ENCODE measurements at regions not wholly inside any gene's neighbourhood (a gene's known extent, or its start where the extent isn't known, plus 50 kb on each side); places are given as distances from the start of the nearest gene placed in this dataset.
A peak's percentile ranks its signal among the peaks of the same experiment; 100 is the strongest.

GRCh38 chr13:52933547-52934210 is 85.2 kb upstream of the PCDH8 start:
- no peak overlapping the region for H2AFZ ChIP-seq (ENCODE audit: low read depth, low read length)
- ChIA-PET CTCF (ENCODE audit: low intra/inter-chr PET ratio) (no interaction called here), POLR2A (no interaction called here)
- H3K27me3 ChIP-seq (ENCODE audit: control insufficient read depth in 2 of 2, insufficient read depth in 2 of 2, low read length in 2 of 2) = peaks cover 0 to 3% of the 10 kb centered on the region in 2 experiments; a peak in 1 of 5 replicates
- no peak for TF ChIP-seq EHMT2 (IDR thresholded peaks at IDR 0.05)
- TF ChIP-seq, protein P1, sequence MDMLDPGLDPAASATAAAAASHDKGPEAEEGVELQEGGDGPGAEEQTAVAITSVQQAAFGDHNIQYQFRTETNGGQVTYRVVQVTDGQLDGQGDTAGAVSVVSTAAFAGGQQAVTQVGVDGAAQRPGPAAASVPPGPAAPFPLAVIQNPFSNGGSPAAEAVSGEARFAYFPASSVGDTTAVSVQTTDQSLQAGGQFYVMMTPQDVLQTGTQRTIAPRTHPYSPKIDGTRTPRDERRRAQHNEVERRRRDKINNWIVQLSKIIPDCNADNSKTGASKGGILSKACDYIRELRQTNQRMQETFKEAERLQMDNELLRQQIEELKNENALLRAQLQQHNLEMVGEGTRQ (CRISPR knock-in tag; IDR thresholded peaks at IDR 0.05) = peak; percentile 50; the same call in 1 of the 2 replicates
- no peak overlapping the region for H3K4me2 ChIP-seq (ENCODE audit: insufficient read depth, low read length)
- no peak overlapping the region for H3K9ac ChIP-seq (ENCODE audit: insufficient read depth in 1 of 2, low read depth in 2 of 2, low read length in 2 of 2)
- H3K36me3 ChIP-seq (ENCODE audit: control insufficient read depth, insufficient read depth, low read length) = no peaks in the 10 kb centered on the region
- BruUV-seq (replicated peaks) = no TSS peak
- in situ Hi-C loops (cut with MboI) (no loop called here), intact Hi-C loops (cut with micrococcal nuclease) (no loop called here)
- no peak overlapping the region for H3K27ac ChIP-seq (ENCODE audit: extremely low read depth, low read depth, low read length)
- no peak for ATAC-seq
- 3% methylated on average over 25 of the region's 25 CpGs for WGBS (ENCODE audit: insufficient coverage, low coverage, missing lambda C conversion rate)
- H3K4me1 ChIP-seq (replicated peaks in 1 of 2; ENCODE audit: control insufficient read depth in 2 of 2, insufficient read depth in 2 of 2, low read length in 2 of 2) = no peaks in the 10 kb centered on the region
- H3K4me3 ChIP-seq = no peak overlapping the region
- no peak for DNase-seq (ENCODE audit: extremely low read depth in 1 of 4, low spot score in 3 of 4)
- H3K9me3 ChIP-seq (replicated peaks; ENCODE audit: control insufficient read depth, insufficient read depth, low read depth, low read length) = no peaks in the 10 kb centered on the region
- no peaks in the 10 kb centered on the region for H3K79me2 ChIP-seq (ENCODE audit: control insufficient read depth, insufficient read depth, low read length)
- no peak for FAIRE-seq
- no peaks in the 10 kb centered on the region for H4K20me1 ChIP-seq (replicated peaks; ENCODE audit: control insufficient read depth, insufficient read depth, low read length)
- H3K9me1 ChIP-seq (ENCODE audit: control insufficient read depth, insufficient read depth, low read length) = no peaks in the 10 kb centered on the region

DNA sequence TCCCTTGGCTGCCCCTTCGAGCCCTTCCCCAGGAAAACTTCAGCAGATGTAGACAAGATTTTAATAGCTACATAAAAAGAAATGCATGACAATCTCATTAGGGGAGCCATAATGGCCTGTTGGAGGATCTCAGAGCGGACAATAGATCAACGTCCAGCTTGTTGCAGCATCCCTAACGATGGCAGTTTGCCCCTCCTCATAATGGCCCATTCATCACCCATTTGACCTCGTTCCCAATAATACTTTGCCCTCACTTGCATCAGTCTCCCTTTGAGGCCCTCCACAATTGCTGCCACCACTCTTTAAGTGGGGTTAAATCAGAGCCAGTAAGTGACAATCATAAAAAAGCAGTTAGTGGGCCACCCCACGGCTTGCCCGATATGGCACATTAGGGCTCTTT is 84.7 kb upstream of the PCDH8 start:
- Histone ChIP-seq H3K4me2 (ENCODE audit: insufficient read depth, low read length) (no peak overlapping the region), H3K9ac (ENCODE audit: insufficient read depth in 1 of 2, low read depth in 2 of 2, low read length in 2 of 2) (no peak overlapping the region), H3K9me1 (ENCODE audit: control insufficient read depth, insufficient read depth, low read length) (no peaks in the 10 kb centered on the region), H3K4me3 (no peak overlapping the region), H3K27me3 (ENCODE audit: control insufficient read depth in 2 of 2, insufficient read depth in 2 of 2, low read length in 2 of 2) (peaks cover 0 to 3% of the 10 kb centered on the region in 2 experiments; a peak in 1 of 5 replicates), H4K20me1 (replicated peaks; ENCODE audit: control insufficient read depth, insufficient read depth, low read length) (no peaks in the 10 kb centered on the region), H3K9me3 (replicated peaks; ENCODE audit: control insufficient read depth, insufficient read depth, low read depth, low read length) (no peaks in the 10 kb centered on the region), H3K36me3 (ENCODE audit: control insufficient read depth, insufficient read depth, low read length) (no peaks in the 10 kb centered on the region), H3K27ac (ENCODE audit: extremely low read depth, low read depth, low read length) (no peak overlapping the region), H2AFZ (ENCODE audit: low read depth, low read length) (no peak overlapping the region), H3K79me2 (ENCODE audit: control insufficient read depth, insufficient read depth, low read length) (no peaks in the 10 kb centered on the region), H3K4me1 (replicated peaks in 1 of 2; ENCODE audit: control insufficient read depth in 2 of 2, insufficient read depth in 2 of 2, low read length in 2 of 2) (no peaks in the 10 kb centered on the region)
- FAIRE-seq (no peak), ATAC-seq (no peak), DNase-seq (ENCODE audit: extremely low read depth in 1 of 4, low spot score in 3 of 4) (no peak)
- intact Hi-C loops (cut with micrococcal nuclease) (no loop called here), in situ Hi-C loops (cut with MboI) (no loop called here)
- TF ChIP-seq KDM2B (CRISPR knock-in tag; IDR thresholded peaks at IDR 0.05) (no peak), CEBPG (CRISPR knock-in tag; IDR thresholded peaks at IDR 0.05) (no peak), CEBPG (tag; conservative IDR thresholded peaks at IDR 0.05 in 1 of 2, IDR thresholded peaks at IDR 0.05 in 1 of 2) (no peak), SMAD2 (IDR thresholded peaks at IDR 0.05; ENCODE audit: low read depth, low read length) (no peak), KDM4B (IDR thresholded peaks at IDR 0.05; ENCODE audit: borderline replicate concordance in 2 of 2, low read depth in 1 of 2) (no peak), CEBPB (tag; IDR thresholded peaks at IDR 0.05) (no peak), FUS (optimal IDR thresholded peaks at IDR 0.05; ENCODE audit: low read depth, low read length) (no peak), ZNF511 (CRISPR knock-in tag; IDR thresholded peaks at IDR 0.05) (no peak)
- TF ChIP-seq, protein P2, sequence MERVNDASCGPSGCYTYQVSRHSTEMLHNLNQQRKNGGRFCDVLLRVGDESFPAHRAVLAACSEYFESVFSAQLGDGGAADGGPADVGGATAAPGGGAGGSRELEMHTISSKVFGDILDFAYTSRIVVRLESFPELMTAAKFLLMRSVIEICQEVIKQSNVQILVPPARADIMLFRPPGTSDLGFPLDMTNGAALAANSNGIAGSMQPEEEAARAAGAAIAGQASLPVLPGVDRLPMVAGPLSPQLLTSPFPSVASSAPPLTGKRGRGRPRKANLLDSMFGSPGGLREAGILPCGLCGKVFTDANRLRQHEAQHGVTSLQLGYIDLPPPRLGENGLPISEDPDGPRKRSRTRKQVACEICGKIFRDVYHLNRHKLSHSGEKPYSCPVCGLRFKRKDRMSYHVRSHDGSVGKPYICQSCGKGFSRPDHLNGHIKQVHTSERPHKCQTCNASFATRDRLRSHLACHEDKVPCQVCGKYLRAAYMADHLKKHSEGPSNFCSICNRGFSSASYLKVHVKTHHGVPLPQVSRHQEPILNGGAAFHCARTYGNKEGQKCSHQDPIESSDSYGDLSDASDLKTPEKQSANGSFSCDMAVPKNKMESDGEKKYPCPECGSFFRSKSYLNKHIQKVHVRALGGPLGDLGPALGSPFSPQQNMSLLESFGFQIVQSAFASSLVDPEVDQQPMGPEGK (CRISPR knock-in tag; IDR thresholded peaks at IDR 0.05; ENCODE audit: borderline replicate concordance) = no peak
- 4% methylated on average over 7 of the region's 7 CpGs for WGBS (ENCODE audit: insufficient coverage, low coverage, missing lambda C conversion rate)
- ChIA-PET CTCF (ENCODE audit: low intra/inter-chr PET ratio) (no interaction called here), POLR2A (no interaction called here)
- BruUV-seq (replicated peaks) = no TSS peak
